ENCODE measurements at regions not wholly inside any gene's neighbourhood (a gene's known extent, or its start where the extent isn't known, plus 50 kb on each side); places are given as distances from the start of the nearest gene placed in this dataset.

DNA sequence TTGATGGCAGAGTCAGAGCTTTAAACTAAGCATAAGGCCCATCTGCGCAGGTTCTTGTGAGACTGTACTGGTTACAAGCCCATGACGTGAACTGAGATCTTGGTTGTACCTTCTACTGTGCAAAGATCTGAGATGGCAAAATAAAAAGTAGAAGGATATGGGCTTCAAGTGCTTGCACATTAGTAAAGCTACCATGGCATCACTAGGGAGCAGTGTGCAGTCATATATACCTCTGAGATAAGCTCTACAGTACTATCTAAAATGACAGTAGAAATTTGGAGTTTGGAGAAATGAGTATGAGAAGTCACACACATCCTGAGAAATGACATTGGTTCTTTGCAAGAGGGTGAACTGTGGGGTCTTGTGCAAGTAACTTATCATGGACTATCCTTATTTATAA lies 408.2 kb upstream of the PRR16 start:
- H3K9me3 ChIP-seq, result no peaks in the 10 kb centered on the region
- peak in 1 of 5 donors; percentile 24 for DNase-seq
- intact Hi-C loops (cut with DNase I), result no loop called here
- H3K27ac ChIP-seq, result no peak overlapping the region
- H3K27me3 ChIP-seq, result no peaks in the 10 kb centered on the region
- H3K4me1 ChIP-seq (ENCODE audit: insufficient read depth), result no peaks in the 10 kb centered on the region
- no peak overlapping the region for H3K4me3 ChIP-seq
- TF ChIP-seq EP300 (IDR thresholded peaks at IDR 0.05) (no peak), POLR2A (IDR thresholded peaks at IDR 0.05) (no peak)
- TF ChIP-seq, protein P1, sequence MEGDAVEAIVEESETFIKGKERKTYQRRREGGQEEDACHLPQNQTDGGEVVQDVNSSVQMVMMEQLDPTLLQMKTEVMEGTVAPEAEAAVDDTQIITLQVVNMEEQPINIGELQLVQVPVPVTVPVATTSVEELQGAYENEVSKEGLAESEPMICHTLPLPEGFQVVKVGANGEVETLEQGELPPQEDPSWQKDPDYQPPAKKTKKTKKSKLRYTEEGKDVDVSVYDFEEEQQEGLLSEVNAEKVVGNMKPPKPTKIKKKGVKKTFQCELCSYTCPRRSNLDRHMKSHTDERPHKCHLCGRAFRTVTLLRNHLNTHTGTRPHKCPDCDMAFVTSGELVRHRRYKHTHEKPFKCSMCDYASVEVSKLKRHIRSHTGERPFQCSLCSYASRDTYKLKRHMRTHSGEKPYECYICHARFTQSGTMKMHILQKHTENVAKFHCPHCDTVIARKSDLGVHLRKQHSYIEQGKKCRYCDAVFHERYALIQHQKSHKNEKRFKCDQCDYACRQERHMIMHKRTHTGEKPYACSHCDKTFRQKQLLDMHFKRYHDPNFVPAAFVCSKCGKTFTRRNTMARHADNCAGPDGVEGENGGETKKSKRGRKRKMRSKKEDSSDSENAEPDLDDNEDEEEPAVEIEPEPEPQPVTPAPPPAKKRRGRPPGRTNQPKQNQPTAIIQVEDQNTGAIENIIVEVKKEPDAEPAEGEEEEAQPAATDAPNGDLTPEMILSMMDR (IDR thresholded peaks at IDR 0.05), result peak in 1 of 3 donors; percentile 22
- 84 to 89% (median 86%) methylated on average over 2 of the region's 2 CpGs for WGBS, 3 donors
- H3K36me3 ChIP-seq, result no peaks in the 10 kb centered on the region

DNA sequence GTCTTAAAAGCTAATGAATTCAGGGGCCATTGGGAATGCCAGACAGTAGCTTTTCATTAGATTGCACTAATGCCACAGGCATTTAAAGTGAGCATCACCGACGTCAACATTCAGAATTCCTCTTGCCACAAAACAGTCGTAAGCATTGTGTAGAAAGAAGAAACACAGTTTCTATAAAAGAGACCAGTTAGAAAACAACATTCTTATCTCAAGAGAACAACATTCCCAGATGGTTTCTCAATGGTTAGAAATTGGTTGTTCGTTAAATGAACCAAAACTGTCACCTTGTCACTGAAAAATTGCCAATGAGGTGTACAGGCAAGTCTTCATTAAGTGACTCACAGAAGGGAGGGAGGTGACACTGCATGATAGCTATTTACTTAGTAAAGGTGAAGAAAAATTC lies 401.6 kb upstream of the PRR16 start:
- H3K4me3 ChIP-seq, result no peak overlapping the region
- WGBS, 3 donors, result 62 to 67% (median 66%) methylated on average over 4 of the region's 4 CpGs
- H3K27ac ChIP-seq, result no peak overlapping the region
- H3K4me1 ChIP-seq (ENCODE audit: insufficient read depth), result no peaks in the 10 kb centered on the region
- TF ChIP-seq POLR2A (IDR thresholded peaks at IDR 0.05), result no peak
- TF ChIP-seq, protein P1 (IDR thresholded peaks at IDR 0.05), result no peak
- TF ChIP-seq EP300 (IDR thresholded peaks at IDR 0.05), result no peak
- no peaks in the 10 kb centered on the region for H3K9me3 ChIP-seq
- H3K27me3 ChIP-seq, result no peaks in the 10 kb centered on the region
- intact Hi-C loops (cut with DNase I), result no loop called here
- H3K36me3 ChIP-seq, result no peaks in the 10 kb centered on the region
- DNase-seq, result no peak

DNA sequence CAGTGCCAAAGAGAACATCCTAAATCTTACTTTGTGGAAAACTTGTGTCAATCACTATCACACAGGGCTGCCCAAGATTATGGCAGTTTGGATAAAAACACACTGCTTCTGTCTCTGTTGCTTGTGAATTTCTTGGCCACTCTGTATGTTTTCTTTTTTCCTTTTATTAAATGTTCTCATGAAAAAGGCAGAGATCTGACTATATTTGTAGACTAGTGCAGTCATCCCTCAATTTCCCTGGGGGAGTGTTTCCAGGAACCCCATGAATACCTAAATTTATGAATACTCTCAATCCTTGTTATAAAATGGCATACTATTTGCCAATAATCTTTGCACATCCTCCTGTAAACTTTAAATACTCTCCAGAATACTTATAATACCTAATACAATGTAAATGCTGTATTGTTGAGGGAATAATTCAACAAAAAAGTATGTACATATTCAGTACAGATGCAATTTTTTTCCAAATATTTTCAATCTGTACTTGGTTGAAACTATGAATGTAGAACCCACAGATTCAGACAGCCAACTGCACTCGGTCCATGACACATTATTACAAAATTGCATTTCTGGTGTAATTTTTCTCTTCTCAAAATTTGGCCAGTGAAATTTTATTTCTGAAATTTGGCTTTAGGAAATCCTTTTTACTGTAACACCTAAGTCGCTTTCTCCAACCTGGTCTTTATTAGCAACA lies 391.9 kb upstream of the PRR16 start:
- no peaks in the 10 kb centered on the region for H3K9me3 ChIP-seq
- no peak for TF ChIP-seq EP300 (IDR thresholded peaks at IDR 0.05)
- TF ChIP-seq, protein P1 (IDR thresholded peaks at IDR 0.05), result no peak
- TF ChIP-seq POLR2A (IDR thresholded peaks at IDR 0.05), result no peak
- intact Hi-C loops (cut with DNase I), result no loop called here
- no peaks in the 10 kb centered on the region for H3K36me3 ChIP-seq
- no peak overlapping the region for H3K27ac ChIP-seq
- no peaks in the 10 kb centered on the region for H3K4me1 ChIP-seq (ENCODE audit: insufficient read depth)
- no peak for DNase-seq
- WGBS, 3 donors, result 86 to 92% (median 91%) methylated on average over 2 of the region's 2 CpGs
- no peak overlapping the region for H3K4me3 ChIP-seq
- no peaks in the 10 kb centered on the region for H3K27me3 ChIP-seq

DNA sequence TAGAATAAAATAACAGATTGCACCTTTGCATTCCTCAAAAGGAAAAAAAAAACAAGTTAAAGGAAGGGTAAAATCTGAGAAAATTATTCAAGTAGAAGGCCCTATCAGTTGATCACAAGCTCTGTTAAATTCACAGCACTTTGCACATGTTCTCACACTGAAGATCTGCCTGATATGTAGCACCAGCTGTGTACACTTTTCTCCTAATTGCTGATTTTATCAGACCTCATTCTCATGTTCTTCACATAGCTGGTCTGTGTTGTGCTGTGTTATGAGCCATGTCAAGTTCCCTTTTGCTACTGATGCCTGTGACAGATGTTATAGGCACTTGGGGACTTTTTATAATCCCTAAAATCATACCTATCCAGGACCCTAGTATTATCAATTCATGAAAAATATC lies 390.4 kb upstream of the PRR16 start:
- no peak for TF ChIP-seq POLR2A (IDR thresholded peaks at IDR 0.05)
- TF ChIP-seq, protein P1 (IDR thresholded peaks at IDR 0.05), result no peak
- TF ChIP-seq EP300 (IDR thresholded peaks at IDR 0.05), result no peak
- H3K9me3 ChIP-seq, result no peaks in the 10 kb centered on the region
- no peaks in the 10 kb centered on the region for H3K4me1 ChIP-seq (ENCODE audit: insufficient read depth)
- no peak for DNase-seq
- intact Hi-C loops (cut with DNase I), result no loop called here
- H3K27ac ChIP-seq, result no peak overlapping the region
- no peak overlapping the region for H3K4me3 ChIP-seq
- no peaks in the 10 kb centered on the region for H3K36me3 ChIP-seq
- H3K27me3 ChIP-seq, result no peaks in the 10 kb centered on the region
